Pancreas (tissue), 10 donors: ENCODE measurements at regions not wholly inside any gene's neighbourhood (a gene's known extent, or its start where the extent isn't known, plus 50 kb on each side); places are given as distances from the start of the nearest gene placed in this dataset.

Experiments
- ATAC-seq, 4 donors: fragments of 200-7000 bp; cut with Tn5 transposase; one replicate each; pipeline versions ENCODE4 v1.8.0 to v1.9.1; 2020; ENCODE audit warnings: mild to moderate bottlenecking in 4 of 4, moderate library complexity in 4 of 4
- DNase-seq, 6 donors: peaks; one replicate each; pipeline ENCODE4 v3.0.0-alpha.2; 2020
- FAIRE-seq: peaks from 2 replicates; lab custom pipeline; 2012; peaks lifted over from hg19 to GRCh38; lab: Jason Lieb, UNC
- H3K27ac ChIP-seq, 4 donors: fragments of 200-600 bp; sonication (generic); 1 replicate in 3 of 4; 2 replicates in 1 of 4; pipeline versions ENCODE4 v1.5.0 to v1.8.0; 2020
- H3K27me3 ChIP-seq, 4 donors: fragments of 200-600 bp; one replicate each; pipeline ENCODE4 v1.8.0; 2021
- H3K36me3 ChIP-seq, 3 donors: fragments of 200-600 bp; sonication (generic) in 1 of 3; one replicate each; pipeline versions ENCODE4 v1.5.0 to v1.8.0; 2020 to 2021
- H3K4me1 ChIP-seq, 3 donors: fragments of 200-600 bp; one replicate each; pipeline ENCODE4 v1.8.0; 2021
- H3K4me3 ChIP-seq, 4 donors: fragments of 200-600 bp; sonication (generic) in 2 of 4; one replicate each; pipeline versions ENCODE4 v1.5.0 to v1.8.0; 2020 to 2021
- H3K9me3 ChIP-seq, 4 donors: fragments of 200-600 bp; one replicate each; pipeline ENCODE4 v1.8.0; 2021
- CTCF ChIP-seq, 4 donors: fragments of 200-600 bp; sonication (generic) in 3 of 4; IDR thresholded peaks; one replicate each; pipeline versions ENCODE4 v1.5.0 to v1.8.0; 2021; ENCODE audit warnings: antibody characterized with exemption in 4 of 4
- WGBS, 2 donors: extraction: QIAGEN DNeasy Blood & Tissue Kit; methylation state at CpG; one replicate each; pipeline ENCODE4 v1.1.7; 2013; 5-methylcytosine and 5-hydroxymethylcytosine counted together
- intact Hi-C, 3 donors: fragments of 100-400 bp; cut with DNase I; formaldehyde crosslinking; loops; one replicate each; pipeline versions ENCODE4 v1.11.1 to v1.14.2; 2022
- donor health status: healthy with polysubstance abuse.
- donor health status: DM: no; HTN: no; CAD: no; lungs with moderate emphysema.
- donor health status: DM: no; HTN: no; CAD: no.
- donor health status: control.
- donor health status: control.
- donor health status: Bipolar disorder and iron deficiency.
- donor health status: DM: yes; HTN: yes; CAD: no.
- donor health status: DM: no; HTN: no; CAD: no.
- donor health status: DM: no; HTN: no; CAD: no.
- donor health status: DM: yes; HTN: yes; CAD: no.

DNA sequence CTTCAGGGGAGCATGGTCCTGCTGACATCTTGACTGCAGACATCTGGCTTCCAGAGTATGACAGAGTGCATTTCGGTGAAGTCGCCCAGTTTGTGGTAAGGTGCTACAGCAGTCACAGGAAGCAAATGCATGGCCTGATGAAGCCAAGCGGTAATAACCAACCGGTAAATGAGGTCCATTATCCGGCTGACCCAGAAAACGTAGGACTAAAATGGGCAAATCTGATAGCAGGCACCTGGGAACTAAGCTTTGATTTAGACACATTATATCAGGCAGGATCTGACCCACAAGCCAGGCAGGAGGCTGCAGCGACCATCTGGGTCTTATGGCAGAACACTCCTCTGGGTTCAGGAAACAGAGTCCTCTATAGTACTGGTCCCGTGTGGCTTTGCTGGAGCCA lies 454.6 kb downstream of the GADD45G start:
- ATAC-seq, result no peak
- Histone ChIP-seq H3K4me3 (no peak overlapping the region), H3K27me3 (no peaks in the 10 kb centered on the region), H3K9me3 (no peaks in the 10 kb centered on the region), H3K36me3 (no peaks in the 10 kb centered on the region), H3K4me1 (peaks cover 3 to 17% (median 9%) of the 10 kb centered on the region in 3 donors), H3K27ac (no peak overlapping the region)
- no peak for TF ChIP-seq CTCF (IDR thresholded peaks at IDR 0.05)
- WGBS, 2 donors, result 91 to 94% methylated on average over 8 of the region's 8 CpGs
- intact Hi-C loops, result no loop called here
- no peak for DNase-seq
- FAIRE-seq, result no peak

DNA sequence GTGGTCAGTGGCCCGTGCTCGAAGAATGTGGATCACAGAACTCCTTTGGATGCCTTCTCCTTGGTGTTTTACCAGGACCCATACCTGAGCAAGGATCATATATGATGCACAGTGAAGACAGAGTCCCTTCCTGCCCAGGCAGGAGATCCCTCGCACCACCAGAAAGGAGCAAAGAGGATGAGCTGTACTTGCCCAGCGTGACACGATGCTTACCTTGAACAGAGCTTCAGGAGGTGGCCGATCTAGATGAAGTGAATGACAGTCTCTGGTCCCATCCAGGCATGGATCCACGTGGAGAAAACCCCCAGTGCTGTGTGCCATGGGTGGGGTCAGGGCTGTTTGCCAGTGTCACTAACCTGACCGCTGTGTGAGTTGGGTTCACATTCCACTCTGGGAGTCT lies 455.4 kb downstream of the GADD45G start:
- no peak for FAIRE-seq
- intact Hi-C loops, result no loop called here
- 79 to 80% methylated on average over 8 of the region's 8 CpGs for WGBS, 2 donors

GRCh38 chr9:90061187-90061586 lies 456.4 kb downstream of the GADD45G start:
- no peaks in the 10 kb centered on the region for H3K9me3 ChIP-seq
- no peaks in the 10 kb centered on the region for H3K27me3 ChIP-seq
- peaks cover 0 to 8% (median 0%) of the 10 kb centered on the region in 3 donors for H3K4me1 ChIP-seq
- H3K36me3 ChIP-seq, result no peaks in the 10 kb centered on the region
- intact Hi-C loops, result no loop called here
- H3K4me3 ChIP-seq, result no peak overlapping the region
- no peak overlapping the region for H3K27ac ChIP-seq
- WGBS, 2 donors, result 92 to 95% methylated on average over 1 of the region's 1 CpG
- DNase-seq (no peak), ATAC-seq (no peak), FAIRE-seq (no peak)
- no peak for TF ChIP-seq CTCF (IDR thresholded peaks at IDR 0.05)

More for the DNA sequence above, 455.4 kb downstream of the GADD45G start:
- H3K27ac ChIP-seq, result no peak overlapping the region
- no peak overlapping the region for H3K4me3 ChIP-seq
- H3K4me1 ChIP-seq, result peaks cover 0 to 10% (median 1%) of the 10 kb centered on the region in 3 donors
- no peaks in the 10 kb centered on the region for H3K9me3 ChIP-seq
- no peaks in the 10 kb centered on the region for H3K27me3 ChIP-seq
- no peaks in the 10 kb centered on the region for H3K36me3 ChIP-seq
- ATAC-seq, result no peak
- TF ChIP-seq CTCF (IDR thresholded peaks at IDR 0.05), result no peak
- no peak for DNase-seq

DNA sequence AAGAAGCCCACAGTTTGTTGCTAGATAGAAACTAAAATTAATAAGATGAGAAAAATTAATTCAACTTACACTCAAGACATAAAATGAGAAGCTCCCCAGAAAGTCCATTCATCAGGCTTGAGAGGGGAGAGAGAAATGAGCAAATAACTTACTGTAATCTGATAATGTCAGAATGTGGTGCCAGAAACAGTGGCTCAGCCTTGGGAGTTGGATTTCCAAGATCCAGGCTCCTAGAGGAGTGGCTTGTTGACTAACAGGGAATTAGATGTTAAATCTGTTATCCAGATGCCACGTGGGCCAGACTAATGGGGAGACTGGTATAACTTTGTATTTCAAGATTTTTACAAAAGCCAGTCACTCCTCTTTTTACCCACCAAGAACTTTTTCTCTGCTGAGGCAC lies 458.2 kb downstream of the GADD45G start:
- 37 to 49% methylated on average over 1 of the region's 1 CpG for WGBS, 2 donors
- H3K4me3 ChIP-seq, result no peak overlapping the region
- TF ChIP-seq CTCF (IDR thresholded peaks at IDR 0.05), result no peak
- no peaks in the 10 kb centered on the region for H3K9me3 ChIP-seq
- no peaks in the 10 kb centered on the region for H3K36me3 ChIP-seq
- intact Hi-C loops, result no loop called here
- DNase-seq, result no peak
- FAIRE-seq, result no peak
- H3K27me3 ChIP-seq, result no peaks in the 10 kb centered on the region
- H3K4me1 ChIP-seq, result peaks cover 0 to 8% (median 0%) of the 10 kb centered on the region in 3 donors
- H3K27ac ChIP-seq, result no peak overlapping the region
- peak in 3 of 4 donors; percentile 38 to 69 (median 46) for ATAC-seq

DNA sequence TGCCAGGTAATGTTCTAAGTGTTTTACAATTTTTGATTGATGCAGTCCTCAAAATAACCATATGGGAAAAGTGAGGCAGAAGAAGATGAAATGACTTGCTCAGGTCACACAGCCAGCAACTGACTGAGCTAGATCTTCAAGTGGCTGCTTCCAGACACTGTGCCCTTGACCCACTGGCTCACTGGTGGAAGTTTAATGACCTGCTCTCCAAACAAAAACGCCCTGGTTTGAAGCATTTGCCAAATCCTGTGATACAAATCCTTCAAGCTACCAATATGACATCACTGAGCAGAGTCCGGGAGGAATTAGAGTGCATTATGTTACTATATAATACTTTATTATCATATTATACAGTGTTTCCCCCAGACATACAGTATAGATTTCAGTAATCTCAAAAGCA lies 459.4 kb downstream of the GADD45G start:
- H3K9me3 ChIP-seq, result no peaks in the 10 kb centered on the region
- peaks cover 0 to 8% (median 2%) of the 10 kb centered on the region in 3 donors for H3K4me1 ChIP-seq
- intact Hi-C loops, result no loop called here
- no peak for TF ChIP-seq CTCF (IDR thresholded peaks at IDR 0.05)
- 36 to 39% methylated on average over 2 of the region's 2 CpGs for WGBS, 2 donors
- H3K27ac ChIP-seq, result no peak overlapping the region
- no peak for DNase-seq
- no peaks in the 10 kb centered on the region for H3K27me3 ChIP-seq
- no peak for FAIRE-seq
- no peak overlapping the region for H3K4me3 ChIP-seq
- peak in 2 of 4 donors; percentile 28 to 65 for ATAC-seq
- no peaks in the 10 kb centered on the region for H3K36me3 ChIP-seq
